Nephron progenitor cell (in vitro differentiated cells): ENCODE measurements at regions not wholly inside any gene's neighbourhood (a gene's known extent, or its start where the extent isn't known, plus 50 kb on each side); places are given as distances from the start of the nearest gene placed in this dataset.

Experiments
- DNase-seq: peaks from one replicate; pipeline ENCODE4 v3.0.0; 2021
- H3K27ac Mint-ChIP-seq: 2 replicates; pipeline ENCODE4 v1.8.0; 2021; ENCODE audit warnings: mild to moderate bottlenecking, moderate library complexity, mixed read lengths
- H3K27me3 Mint-ChIP-seq: 2 replicates; pipeline ENCODE4 v1.8.0; 2021; ENCODE audit warnings: mild to moderate bottlenecking, low read depth, mixed read lengths; ENCODE audit not compliant: poor library complexity
- H3K36me3 Mint-ChIP-seq: 2 replicates; pipeline ENCODE4 v1.8.0; 2021; ENCODE audit warnings: low read depth, mixed read lengths
- H3K4me1 Mint-ChIP-seq: 2 replicates; pipeline ENCODE4 v1.8.0; 2021; ENCODE audit warnings: mixed read lengths
- H3K4me3 Mint-ChIP-seq: 2 replicates; pipeline ENCODE4 v1.8.0; 2021; ENCODE audit warnings: mild to moderate bottlenecking, moderate library complexity, mixed read lengths
- H3K9me3 Mint-ChIP-seq: 2 replicates; pipeline ENCODE4 v1.8.0; 2021; ENCODE audit warnings: mild to moderate bottlenecking, moderate library complexity, mixed read lengths
- CTCF ChIP-seq: fragments of 200-600 bp; sonication (generic); IDR thresholded peaks from 2 replicates; pipeline ENCODE4 v1.5.0; 2021; ENCODE audit warnings: antibody characterized with exemption

GRCh38 chr4:17376205-17376604 lies 135.7 kb downstream of the QDPR start:
- Mint-ChIP-seq H3K36me3 (no peaks in the 10 kb centered on the region), H3K27me3 (no peaks in the 10 kb centered on the region), H3K9me3 (no peaks in the 10 kb centered on the region), H3K4me3 (no peak overlapping the region), H3K27ac (no peak overlapping the region), H3K4me1 (no peaks in the 10 kb centered on the region)
- no peak for TF ChIP-seq CTCF
- DNase-seq: no peak

- Mint-ChIP-seq H3K9me3 (no peaks in the 10 kb centered on the region), H3K27ac (no peak overlapping the region), H3K4me3 (no peak overlapping the region), H3K27me3 (no peaks in the 10 kb centered on the region), H3K4me1 (peaks cover 7% of the 10 kb centered on the region), H3K36me3 (no peaks in the 10 kb centered on the region)
- TF ChIP-seq CTCF: no peak
- DNase-seq: no peak
These were observed 138.2 kb downstream of the QDPR start for GRCh38 chr4:17373666-17374065.

GRCh38 chr4:17370818-17371217 lies 141.1 kb downstream of the QDPR start:
- no peaks in the 10 kb centered on the region for H3K36me3 Mint-ChIP-seq
- peaks cover 7% of the 10 kb centered on the region for H3K4me1 Mint-ChIP-seq
- H3K9me3 Mint-ChIP-seq: no peaks in the 10 kb centered on the region
- no peak overlapping the region for H3K4me3 Mint-ChIP-seq
- no peak for TF ChIP-seq CTCF
- no peak overlapping the region for H3K27ac Mint-ChIP-seq
- H3K27me3 Mint-ChIP-seq: no peaks in the 10 kb centered on the region
- no peak for DNase-seq

- Mint-ChIP-seq H3K36me3 (no peaks in the 10 kb centered on the region), H3K27ac (no peak overlapping the region), H3K4me1 (peaks cover 7% of the 10 kb centered on the region), H3K27me3 (no peaks in the 10 kb centered on the region), H3K4me3 (no peak overlapping the region), H3K9me3 (no peaks in the 10 kb centered on the region)
- DNase-seq: no peak
- no peak for TF ChIP-seq CTCF
These were observed 143.5 kb downstream of the QDPR start for GRCh38 chr4:17368408-17368807.

GRCh38 chr4:17367201-17367600 lies 144.7 kb downstream of the QDPR start:
- Mint-ChIP-seq H3K27me3 (no peaks in the 10 kb centered on the region), H3K27ac (no peak overlapping the region), H3K4me3 (no peak overlapping the region), H3K9me3 (no peaks in the 10 kb centered on the region), H3K4me1 (peaks cover 7% of the 10 kb centered on the region), H3K36me3 (no peaks in the 10 kb centered on the region)
- TF ChIP-seq CTCF: no peak
- DNase-seq: no peak

- Mint-ChIP-seq H3K36me3 (no peaks in the 10 kb centered on the region), H3K27me3 (no peaks in the 10 kb centered on the region), H3K4me3 (no peak overlapping the region), H3K9me3 (no peaks in the 10 kb centered on the region), H3K4me1 (peaks cover 7% of the 10 kb centered on the region), H3K27ac (no peak overlapping the region)
- no peak for DNase-seq
- TF ChIP-seq CTCF: no peak
These were observed 145.4 kb downstream of the QDPR start for GRCh38 chr4:17366496-17366895.
